HCT116 (cell line): ENCODE measurements at regions not wholly inside any gene's neighbourhood (a gene's known extent, or its start where the extent isn't known, plus 50 kb on each side); places are given as distances from the start of the nearest gene placed in this dataset.

ENCODE experiments used
- ATAC-seq: fragments of 200-7000 bp; cut with Tn5 transposase; 2 replicates; pipeline ENCODE4 v1.9.1; 2020; ENCODE audit warnings: mild to moderate bottlenecking, moderate library complexity
- BruUV-seq: library from RNA; stranded (reverse); fragments of 400-500 nt; replicated peaks from 2 replicates; lab custom pipeline; 2021; lab: Mats Ljungman, UMichigan
- CTCF ChIA-PET: fragments of 300-600 bp; sonication (Branson Sonifier 250); formaldehyde crosslinking; loops from one replicate; lab custom pipeline; 2021; ENCODE audit warnings: antibody characterized with exemption; lab: Charles Lee
- POLR2A ChIA-PET: fragments of 300-600, 350-600 bp; sonication (Branson Sonifier 250); formaldehyde crosslinking; loops from one replicate; lab custom pipeline; 2021; ENCODE audit warnings: antibody characterized with exemption; lab: Charles Lee
- RAD21 ChIA-PET, 2 experiments: fragments of 300-600 bp; sonication (Branson Sonifier 250); formaldehyde crosslinking; loops; one replicate each; lab custom pipeline; 2023; ENCODE audit warnings: low total read pairs in 2 of 2; ENCODE audit not compliant: uncharacterized antibody in 2 of 2, unreplicated experiment in 2 of 2, low non-redundant PET in 1 of 2; lab: Charles Lee
- DNase-seq: peaks from one replicate; pipeline ENCODE4 v3.0.0-alpha.2; 2010; ENCODE audit warnings: low read depth, low spot score
- H2AFZ ChIP-seq: fragments of 200-600 bp; shearing (Covaris generic), sonication (generic); 2 replicates; pipeline ENCODE4 v1.6.1; 2017; ENCODE audit warnings: low read depth, mixed run types, mixed read lengths, antibody characterized with exemption, low read length; ENCODE audit not compliant: poor library complexity, severe bottlenecking
- H3K27ac ChIP-seq: 2 replicates; pipeline ENCODE4 v1.5.1; 2012; ENCODE audit warnings: low read depth, low read length
- H3K27me3 ChIP-seq: fragments of 200-600 bp; sonication (generic); 2 replicates; pipeline ENCODE4 v1.6.1; 2016; ENCODE audit warnings: mixed run types, low read length, mixed read lengths; ENCODE audit not compliant: insufficient read depth
- H3K36me3 ChIP-seq, 2 experiments: fragments of 200-500 bp in 1 of 2; fragments of 200-600 bp in 1 of 2; sonication (Bioruptor generic) in 1 of 2; sonication (generic) in 1 of 2; 2 replicates each; pipeline versions ENCODE4 v1.5.1 to v1.6.1; 2014 to 2016; ENCODE audit warnings: low read length in 2 of 2, inconsistent platforms in 1 of 2, mixed read lengths in 1 of 2, mixed run types in 1 of 2; ENCODE audit not compliant: insufficient read depth in 2 of 2, control insufficient read depth in 1 of 2
- H3K4me1 ChIP-seq, 2 experiments: fragments of 200-600 bp in 1 of 2; sonication (generic) in 1 of 2; 2 replicates each; pipeline versions ENCODE4 v1.5.1 to v1.6.1; 2012 to 2017; ENCODE audit warnings: low read length in 2 of 2, inconsistent platforms in 1 of 2, mild to moderate bottlenecking in 1 of 2, mixed read lengths in 1 of 2, mixed run types in 1 of 2, moderate library complexity in 1 of 2; ENCODE audit not compliant: insufficient read depth in 2 of 2, control insufficient read depth in 1 of 2
- H3K4me2 ChIP-seq: fragments of 200-600 bp; sonication (generic); 2 replicates; pipeline ENCODE4 v1.6.1; 2017; ENCODE audit warnings: mixed run types, low read length, mixed read lengths
- H3K4me3 ChIP-seq, 2 experiments: fragments of 200-600 bp in 1 of 2; sonication (generic) in 1 of 2; replicated peaks in 1 of 2; 2 replicates each; pipeline ENCODE4 v1.5.1; 2011 to 2016; ENCODE audit warnings: low read length in 2 of 2, control low read depth in 1 of 2, low read depth in 1 of 2, mild to moderate bottlenecking in 1 of 2, mixed read lengths in 1 of 2, mixed run types in 1 of 2
- H3K79me2 ChIP-seq: fragments of 200-600 bp; sonication (generic); 2 replicates; pipeline ENCODE4 v1.6.1; 2017; ENCODE audit warnings: mild to moderate bottlenecking, mixed run types, low read length, moderate library complexity, mixed read lengths; ENCODE audit not compliant: insufficient read depth
- H3K9ac ChIP-seq: fragments of 200-600 bp; sonication (generic); 2 replicates; pipeline ENCODE4 v1.6.1; 2016; ENCODE audit warnings: low read length, mixed read lengths
- H3K9me2 ChIP-seq: fragments of 200-600 bp; sonication (generic), shearing (Covaris generic); 2 replicates; pipeline ENCODE4 v1.6.1; 2017; ENCODE audit warnings: mixed run types, mild to moderate bottlenecking, moderate library complexity; ENCODE audit not compliant: insufficient read depth
- H3K9me3 ChIP-seq, 2 experiments: fragments of 200-500 bp in 1 of 2; fragments of 200-600 bp in 1 of 2; sonication (Bioruptor generic) in 1 of 2; sonication (generic) in 1 of 2; 2 replicates each; pipeline ENCODE4 v1.6.1; 2014 to 2017; ENCODE audit warnings: low read length in 2 of 2, mixed read lengths in 2 of 2, inconsistent platforms in 1 of 2, low read depth in 1 of 2, mild to moderate bottlenecking in 1 of 2, mixed run types in 1 of 2, moderate library complexity in 1 of 2; ENCODE audit not compliant: control insufficient read depth in 1 of 2, insufficient read depth in 1 of 2
- H4K20me1 ChIP-seq: fragments of 200-600 bp; sonication (generic), shearing (Covaris generic); 2 replicates; pipeline ENCODE4 v1.6.1; 2017; ENCODE audit warnings: mixed run types, mild to moderate bottlenecking, moderate library complexity; ENCODE audit not compliant: insufficient read depth
- CTCF ChIP-seq, 3 experiments: fragments of 200-600 bp in 1 of 3; sonication (generic) in 1 of 3; IDR thresholded peaks in 2 of 3; conservative IDR thresholded peaks in 1 of 3; 2 replicates each; pipeline ENCODE4 v1.5.1; 2012 to 2017; ENCODE audit warnings: low read depth in 2 of 3, low read length in 2 of 3, antibody characterized with exemption in 1 of 3, borderline replicate concordance in 1 of 3, control low read depth in 1 of 3, mild to moderate bottlenecking in 1 of 3, mixed read lengths in 1 of 3, mixed run types in 1 of 3, moderate library complexity in 1 of 3; ENCODE audit not compliant: insufficient read depth in 1 of 3
- EGR1 ChIP-seq: IDR thresholded peaks from 2 replicates; pipeline ENCODE4 v1.6.1; 2012; ENCODE audit warnings: low read depth
- ELF1 ChIP-seq: IDR thresholded peaks from 2 replicates; pipeline ENCODE4 v1.6.1; 2012; ENCODE audit warnings: low read depth, borderline replicate concordance
- EZH2phosphoT487 ChIP-seq: fragments of 200-600 bp; IDR thresholded peaks from 2 replicates; pipeline ENCODE4 v1.6.1; 2018; ENCODE audit warnings: antibody characterized with exemption, borderline replicate concordance
- FOSL1 ChIP-seq: IDR thresholded peaks from 2 replicates; pipeline ENCODE4 v1.6.1; 2012; ENCODE audit warnings: low read depth
- JUND ChIP-seq: IDR thresholded peaks from 2 replicates; pipeline ENCODE4 v1.6.1; 2012
- MAX ChIP-seq: IDR thresholded peaks from 2 replicates; pipeline ENCODE4 v1.6.1; 2012
- POLR2A ChIP-seq: IDR thresholded peaks from 2 replicates; pipeline ENCODE4 v1.7.0; 2011; ENCODE audit warnings: borderline replicate concordance; ENCODE audit not compliant: insufficient read depth, insufficient read length; ENCODE audit errors: extremely low read depth
- SP1 ChIP-seq: IDR thresholded peaks from 2 replicates; pipeline ENCODE4 v1.6.1; 2012; ENCODE audit warnings: low read depth
- SRF ChIP-seq: IDR thresholded peaks from 2 replicates; pipeline ENCODE4 v1.6.1; 2012; ENCODE audit warnings: low read depth
- TCF7L2 ChIP-seq: IDR thresholded peaks from 2 replicates; pipeline ENCODE4 v1.7.0; 2011; ENCODE audit warnings: borderline replicate concordance, inconsistent platforms; ENCODE audit not compliant: insufficient read depth, insufficient read length; ENCODE audit errors: extremely low read depth
- YY1 ChIP-seq: IDR thresholded peaks from 2 replicates; pipeline ENCODE4 v1.6.1; 2011; ENCODE audit warnings: low read length, low read depth, moderate library complexity, mild to moderate bottlenecking; ENCODE audit not compliant: insufficient replicate concordance; ENCODE audit errors: extremely low read depth
- ZBTB33 ChIP-seq: IDR thresholded peaks from 2 replicates; pipeline ENCODE4 v1.6.1; 2011; ENCODE audit warnings: mild to moderate bottlenecking, low read length, moderate library complexity; ENCODE audit not compliant: insufficient replicate concordance; ENCODE audit errors: extremely low read depth
- ZNF274 ChIP-seq: fragments of 200-500 bp; sonication (Bioruptor generic); IDR thresholded peaks from 2 replicates; pipeline ENCODE4 v1.6.1; 2014; ENCODE audit warnings: mild to moderate bottlenecking, low read depth, low read length, inconsistent platforms
- intact Hi-C: fragments of 100-400 bp; cut with micrococcal nuclease; formaldehyde crosslinking; loops from 2 replicates; pipeline ENCODE4 v1.10.0; 2022
- TF ChIP-seq, protein P1 (sequence below): IDR thresholded peaks from 2 replicates; pipeline ENCODE4 v1.6.1; 2012; ENCODE audit warnings: low read depth

GRCh38 chr6:139730340-139730974, 356.0 kb upstream of the CITED2 start:
- Histone ChIP-seq H3K4me3 (no peak overlapping the region), H3K79me2 (no peaks in the 10 kb centered on the region), H4K20me1 (no peaks in the 10 kb centered on the region), H3K9me2 (no peaks in the 10 kb centered on the region), H3K9ac (no peak overlapping the region), H3K27me3 (no peaks in the 10 kb centered on the region), H3K4me2 (no peak overlapping the region), H2AFZ (no peak overlapping the region), H3K9me3 (no peaks in the 10 kb centered on the region), H3K36me3 (no peaks in the 10 kb centered on the region), H3K27ac (no peak overlapping the region), H3K4me1 (peaks cover 0 to 9% of the 10 kb centered on the region in 2 experiments; a peak in 1 of 4 replicates)
- ATAC-seq, result no peak
- CTCF ChIA-PET, result no interaction called here
- no peak for DNase-seq
- POLR2A ChIA-PET, result no interaction called here
- intact Hi-C loops, result no loop called here
- TF ChIP-seq SRF (no peak), ZNF274 (no peak), YY1 (no peak), MAX (no peak), SP1 (no peak), ZBTB33 (no peak), POLR2A (no peak), FOSL1 (no peak), JUND (no peak), CTCF (IDR thresholded peaks at IDR 0.05 in 2 of 3, conservative IDR thresholded peaks at IDR 0.05 in 1 of 3; ENCODE audit: borderline replicate concordance in 1 of 3, insufficient read depth in 1 of 3, low read depth in 2 of 3, low read length in 2 of 3) (no peak), ELF1 (no peak), EZH2phosphoT487 (no peak), EGR1 (no peak), TCF7L2 (no peak)
- TF ChIP-seq, protein P1, sequence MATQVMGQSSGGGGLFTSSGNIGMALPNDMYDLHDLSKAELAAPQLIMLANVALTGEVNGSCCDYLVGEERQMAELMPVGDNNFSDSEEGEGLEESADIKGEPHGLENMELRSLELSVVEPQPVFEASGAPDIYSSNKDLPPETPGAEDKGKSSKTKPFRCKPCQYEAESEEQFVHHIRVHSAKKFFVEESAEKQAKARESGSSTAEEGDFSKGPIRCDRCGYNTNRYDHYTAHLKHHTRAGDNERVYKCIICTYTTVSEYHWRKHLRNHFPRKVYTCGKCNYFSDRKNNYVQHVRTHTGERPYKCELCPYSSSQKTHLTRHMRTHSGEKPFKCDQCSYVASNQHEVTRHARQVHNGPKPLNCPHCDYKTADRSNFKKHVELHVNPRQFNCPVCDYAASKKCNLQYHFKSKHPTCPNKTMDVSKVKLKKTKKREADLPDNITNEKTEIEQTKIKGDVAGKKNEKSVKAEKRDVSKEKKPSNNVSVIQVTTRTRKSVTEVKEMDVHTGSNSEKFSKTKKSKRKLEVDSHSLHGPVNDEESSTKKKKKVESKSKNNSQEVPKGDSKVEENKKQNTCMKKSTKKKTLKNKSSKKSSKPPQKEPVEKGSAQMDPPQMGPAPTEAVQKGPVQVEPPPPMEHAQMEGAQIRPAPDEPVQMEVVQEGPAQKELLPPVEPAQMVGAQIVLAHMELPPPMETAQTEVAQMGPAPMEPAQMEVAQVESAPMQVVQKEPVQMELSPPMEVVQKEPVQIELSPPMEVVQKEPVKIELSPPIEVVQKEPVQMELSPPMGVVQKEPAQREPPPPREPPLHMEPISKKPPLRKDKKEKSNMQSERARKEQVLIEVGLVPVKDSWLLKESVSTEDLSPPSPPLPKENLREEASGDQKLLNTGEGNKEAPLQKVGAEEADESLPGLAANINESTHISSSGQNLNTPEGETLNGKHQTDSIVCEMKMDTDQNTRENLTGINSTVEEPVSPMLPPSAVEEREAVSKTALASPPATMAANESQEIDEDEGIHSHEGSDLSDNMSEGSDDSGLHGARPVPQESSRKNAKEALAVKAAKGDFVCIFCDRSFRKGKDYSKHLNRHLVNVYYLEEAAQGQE, result no peak
- RAD21 ChIA-PET, result no interaction called here
- no TSS peak for BruUV-seq
